GM10248 (cell line): ENCODE measurements at regions not wholly inside any gene's neighbourhood (a gene's known extent, or its start where the extent isn't known, plus 50 kb on each side); places are given as distances from the start of the nearest gene placed in this dataset.
"Not testable (repeated sequence)": the region's sequence is repeated elsewhere in the genome, so short reads cannot be mapped to it uniquely, and the experiment has no call there.

Experiments used
- CTCF ChIA-PET: fragments of 300-600 bp; sonication (Branson Sonifier 250); formaldehyde crosslinking; extraction: SDS; loops from one replicate; lab custom pipeline; 2021; ENCODE audit warnings: antibody characterized with exemption; lab: Yijun Ruan, JAX
- POLR2A ChIA-PET: fragments of 350-650 bp; sonication (Branson Sonifier 250); formaldehyde crosslinking; extraction: SDS; loops from one replicate; lab custom pipeline; 2020; ENCODE audit warnings: antibody characterized with exemption; lab: Yijun Ruan, JAX
- DNase-seq: peaks from one replicate; pipeline ENCODE4 v3.0.0; 2012; ENCODE audit errors: extremely low spot score
- CTCF ChIP-seq: IDR thresholded peaks from 2 replicates; pipeline ENCODE4 v1.5.1; 2012; ENCODE audit warnings: mild to moderate bottlenecking, low read depth; ENCODE audit errors: extremely low read depth, missing control alignments, control extremely low read depth

- no peak for TF ChIP-seq CTCF
- ChIA-PET POLR2A (no interaction called here), CTCF (no interaction called here)
- DNase-seq = no peak
Measured at GRCh38 chr4:59539401-59539800, 1660.7 kb upstream of the ADGRL3 start.

- POLR2A ChIA-PET = no interaction called here
- CTCF ChIA-PET = no interaction called here
- TF ChIP-seq CTCF = no peak
- no peak for DNase-seq
Measured at GRCh38 chr4:59540311-59540710, 1659.8 kb upstream of the ADGRL3 start.

GRCh38 chr4:59553063-59553720 is 1646.9 kb upstream of the ADGRL3 start:
- POLR2A ChIA-PET = no interaction called here
- TF ChIP-seq CTCF = no peak
- CTCF ChIA-PET = no interaction called here
- peak; percentile 18 for DNase-seq

GRCh38 chr4:59553721-59554091 is 1646.4 kb upstream of the ADGRL3 start:
- TF ChIP-seq CTCF = no peak
- CTCF ChIA-PET = no interaction called here
- POLR2A ChIA-PET = no interaction called here
- DNase-seq = no peak

- POLR2A ChIA-PET, CTCF ChIA-PET, DNase-seq: not testable (repeated sequence)
Measured at GRCh38 chr4:59556191-59556590, 1643.9 kb upstream of the ADGRL3 start.

GRCh38 chr4:59560141-59560648 is 1639.9 kb upstream of the ADGRL3 start:
- DNase-seq, POLR2A ChIA-PET, CTCF ChIA-PET: not testable (repeated sequence)

- no peak for DNase-seq
- CTCF ChIA-PET = no interaction called here
- POLR2A ChIA-PET = no interaction called here
- no peak for TF ChIP-seq CTCF
Measured at GRCh38 chr4:59565836-59566235, 1634.3 kb upstream of the ADGRL3 start.
